Suprapubic skin (tissue), 3 donors: ENCODE measurements at regions not wholly inside any gene's neighbourhood (a gene's known extent, or its start where the extent isn't known, plus 50 kb on each side); places are given as distances from the start of the nearest gene placed in this dataset.

Experiments used
- CTCF ChIP-seq, 2 donors: fragments of 200-600 bp in 1 of 2; fragments of 450-650 bp in 1 of 2; sonication (generic) in 1 of 2; IDR thresholded peaks; one replicate each; pipeline ENCODE4 v1.5.1; 2016 to 2019; ENCODE audit warnings: antibody characterized with exemption in 2 of 2, mild to moderate bottlenecking in 1 of 2, moderate library complexity in 1 of 2
- POLR2A ChIP-seq, 2 donors: fragments of 450-650 bp; IDR thresholded peaks; one replicate each; pipeline ENCODE4 v1.6.1; 2017; ENCODE audit warnings: antibody characterized with exemption in 2 of 2, mild to moderate bottlenecking in 2 of 2, moderate library complexity in 2 of 2

- TF ChIP-seq CTCF (IDR thresholded peaks at IDR 0.05): no peak
- TF ChIP-seq POLR2A (IDR thresholded peaks at IDR 0.05): no peak
These were observed 109.8 kb upstream of the HDX start for GRCh38 chrX:84611843-84612636.
